ENCODE measurements at regions not wholly inside any gene's neighbourhood (a gene's known extent, or its start where the extent isn't known, plus 50 kb on each side); places are given as distances from the start of the nearest gene placed in this dataset.

GRCh38 chr7:22016507-22016906 is 70.8 kb upstream of the CDCA7L start:
- no peak overlapping the region for H3K4me2 ChIP-seq (ENCODE audit: low read length)
- ChIA-PET CTCF (no interaction called here), POLR2A (no interaction called here), RAD21 (ENCODE audit: low non-redundant PET in 1 of 2, low total read pairs in 2 of 2, uncharacterized antibody in 2 of 2, unreplicated experiment in 2 of 2) (interaction anchor here in 1 of 2 experiments (0.6 kb wide), 1 partner anchor 309 kb away, joined by 3 read pairs; no protein-coding TSS in a partner anchor)
- no peaks in the 10 kb centered on the region for H3K9me2 ChIP-seq (ENCODE audit: insufficient read depth)
- H3K9me3 ChIP-seq (ENCODE audit: control insufficient read depth in 1 of 2, insufficient read depth in 1 of 2, low read depth in 1 of 2, low read length in 2 of 2), result no peaks in the 10 kb centered on the region
- no peak overlapping the region for H3K4me3 ChIP-seq (replicated peaks in 1 of 2; ENCODE audit: low read depth in 1 of 2, low read length in 2 of 2)
- no peaks in the 10 kb centered on the region for H4K20me1 ChIP-seq (ENCODE audit: insufficient read depth)
- DNase-seq (ENCODE audit: low read depth, low spot score) (no peak), ATAC-seq (no peak)
- no peak overlapping the region for H3K27ac ChIP-seq (ENCODE audit: low read depth, low read length)
- no peak overlapping the region for H3K9ac ChIP-seq (ENCODE audit: low read length)
- H3K36me3 ChIP-seq (ENCODE audit: control insufficient read depth in 1 of 2, insufficient read depth in 2 of 2, low read length in 2 of 2), result no peaks in the 10 kb centered on the region
- H3K27me3 ChIP-seq (ENCODE audit: insufficient read depth, low read length), result no peaks in the 10 kb centered on the region
- H2AFZ ChIP-seq (ENCODE audit: low read depth, low read length, poor library complexity, severe bottlenecking), result no peak overlapping the region
- H3K79me2 ChIP-seq (ENCODE audit: insufficient read depth, low read length), result no peaks in the 10 kb centered on the region
- no peaks in the 10 kb centered on the region for H3K4me1 ChIP-seq (ENCODE audit: control insufficient read depth in 1 of 2, insufficient read depth in 2 of 2, low read length in 2 of 2)
- TF ChIP-seq RAD21 (IDR thresholded peaks at IDR 0.05; ENCODE audit: low read depth), result no peak
- no peak for TF ChIP-seq FOSL1 (IDR thresholded peaks at IDR 0.05; ENCODE audit: low read depth)
- no peak for TF ChIP-seq ZBTB33 (IDR thresholded peaks at IDR 0.05; ENCODE audit: extremely low read depth, insufficient replicate concordance, low read length)
- TF ChIP-seq TCF7L2 (IDR thresholded peaks at IDR 0.05; ENCODE audit: borderline replicate concordance, extremely low read depth, insufficient read depth, insufficient read length), result no peak
- TF ChIP-seq MAX (IDR thresholded peaks at IDR 0.05), result no peak
- TF ChIP-seq ELF1 (IDR thresholded peaks at IDR 0.05; ENCODE audit: borderline replicate concordance, low read depth), result no peak
- no peak for TF ChIP-seq ATF3 (IDR thresholded peaks at IDR 0.05)
- no peak for TF ChIP-seq ZNF274 (IDR thresholded peaks at IDR 0.05; ENCODE audit: low read depth, low read length)
- TF ChIP-seq SIN3A (IDR thresholded peaks at IDR 0.05; ENCODE audit: low read depth), result no peak
- no peak for TF ChIP-seq EGR1 (IDR thresholded peaks at IDR 0.05; ENCODE audit: low read depth)
- TF ChIP-seq YY1 (IDR thresholded peaks at IDR 0.05; ENCODE audit: extremely low read depth, insufficient replicate concordance, low read depth, low read length), result no peak
- no peak for TF ChIP-seq EZH2phosphoT487 (IDR thresholded peaks at IDR 0.05; ENCODE audit: borderline replicate concordance)
- TF ChIP-seq JUND (IDR thresholded peaks at IDR 0.05), result no peak
- no peak for TF ChIP-seq REST (IDR thresholded peaks at IDR 0.05; ENCODE audit: low read depth)
- intact Hi-C loops (cut with micrococcal nuclease), result no loop called here
- no TSS peak for BruUV-seq (replicated peaks)

All from HCT116 (cell line).